ENCODE measurements at regions not wholly inside any gene's neighbourhood (a gene's known extent, or its start where the extent isn't known, plus 50 kb on each side); places are given as distances from the start of the nearest gene placed in this dataset.
"Not testable (repeated sequence)": the region's sequence is repeated elsewhere in the genome, so short reads cannot be mapped to it uniquely, and the experiment has no call there.

DNA sequence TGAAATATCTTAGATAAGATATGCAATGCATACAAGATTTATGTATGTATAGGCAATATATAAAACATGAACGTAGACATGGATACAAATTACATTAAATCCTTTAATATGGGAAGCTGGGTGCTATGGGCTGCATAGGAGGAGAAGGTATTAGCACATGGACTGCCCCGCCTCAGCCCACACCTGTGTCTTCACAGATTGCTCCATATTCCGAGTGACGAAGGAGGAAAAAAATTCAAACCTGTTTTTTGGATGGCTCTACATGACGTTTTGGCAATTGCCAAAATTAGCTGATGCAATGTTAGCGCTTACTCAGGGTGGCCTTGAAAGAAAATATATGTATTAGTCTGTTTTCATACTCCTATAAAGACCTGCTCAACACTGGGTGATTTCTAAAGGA lies 223.4 kb upstream of the SLCO3A1 start:
- H3K36me3 ChIP-seq (ENCODE audit: insufficient read depth, low read length): no peaks in the 10 kb centered on the region

GRCh38 chr15:91632176-91632575 lies 221.3 kb upstream of the SLCO3A1 start:
- no peaks in the 10 kb centered on the region for H3K9me3 ChIP-seq (ENCODE audit: low read length)

More for the DNA sequence above, 223.4 kb upstream of the SLCO3A1 start:
- no peak overlapping the region for H3K9ac ChIP-seq (ENCODE audit: low read length)
- no peaks in the 10 kb centered on the region for H3K9me3 ChIP-seq (ENCODE audit: low read length)
- H3K27me3 ChIP-seq (ENCODE audit: control insufficient read depth in 1 of 2, insufficient read depth in 2 of 2, low read length in 2 of 2): no peaks in the 10 kb centered on the region
- no peak overlapping the region for H3K4me3 ChIP-seq (ENCODE audit: low read depth in 1 of 2, low read length in 2 of 2)
- no peak overlapping the region for H3K27ac ChIP-seq (ENCODE audit: low read depth, low read length)
- peaks cover 25% of the 10 kb centered on the region for H3K4me1 ChIP-seq (ENCODE audit: insufficient read depth, low read length)

GRCh38 chr15:91632981-91633380 lies 220.5 kb upstream of the SLCO3A1 start:
- H3K36me3 ChIP-seq (ENCODE audit: insufficient read depth, low read length): no peaks in the 10 kb centered on the region
- no peaks in the 10 kb centered on the region for H3K27me3 ChIP-seq (ENCODE audit: control insufficient read depth in 1 of 2, insufficient read depth in 2 of 2, low read length in 2 of 2)
- peaks cover 8% of the 10 kb centered on the region for H3K4me1 ChIP-seq (ENCODE audit: insufficient read depth, low read length)
- H3K4me3 ChIP-seq (ENCODE audit: low read depth in 1 of 2, low read length in 2 of 2): no peak overlapping the region
- no peak overlapping the region for H3K27ac ChIP-seq (ENCODE audit: low read depth, low read length)
- H3K9me3 ChIP-seq (ENCODE audit: low read length): no peaks in the 10 kb centered on the region
- H3K9ac ChIP-seq (ENCODE audit: low read length): no peak overlapping the region

More at GRCh38 chr15:91632176-91632575, 221.3 kb upstream of the SLCO3A1 start:
- Histone ChIP-seq H3K9ac (ENCODE audit: low read length) (no peak overlapping the region), H3K27me3 (ENCODE audit: control insufficient read depth in 1 of 2, insufficient read depth in 2 of 2, low read length in 2 of 2) (no peaks in the 10 kb centered on the region), H3K27ac (ENCODE audit: low read depth, low read length) (no peak overlapping the region), H3K4me1 (ENCODE audit: insufficient read depth, low read length) (peaks cover 16% of the 10 kb centered on the region), H3K36me3 (ENCODE audit: insufficient read depth, low read length) (no peaks in the 10 kb centered on the region), H3K4me3 (ENCODE audit: low read depth in 1 of 2, low read length in 2 of 2) (no peak overlapping the region)

GRCh38 chr15:91634179-91634578 lies 219.3 kb upstream of the SLCO3A1 start:
- no peak overlapping the region for H3K27ac ChIP-seq (ENCODE audit: low read depth, low read length)
- no peaks in the 10 kb centered on the region for H3K4me1 ChIP-seq (ENCODE audit: insufficient read depth, low read length)
- H3K9me3 ChIP-seq (ENCODE audit: low read length): no peaks in the 10 kb centered on the region
- no peak overlapping the region for H3K9ac ChIP-seq (ENCODE audit: low read length)
- no peaks in the 10 kb centered on the region for H3K36me3 ChIP-seq (ENCODE audit: insufficient read depth, low read length)
- no peaks in the 10 kb centered on the region for H3K27me3 ChIP-seq (ENCODE audit: control insufficient read depth in 1 of 2, insufficient read depth in 2 of 2, low read length in 2 of 2)
- H3K4me3 ChIP-seq (ENCODE audit: low read depth in 1 of 2, low read length in 2 of 2): no peak overlapping the region

DNA sequence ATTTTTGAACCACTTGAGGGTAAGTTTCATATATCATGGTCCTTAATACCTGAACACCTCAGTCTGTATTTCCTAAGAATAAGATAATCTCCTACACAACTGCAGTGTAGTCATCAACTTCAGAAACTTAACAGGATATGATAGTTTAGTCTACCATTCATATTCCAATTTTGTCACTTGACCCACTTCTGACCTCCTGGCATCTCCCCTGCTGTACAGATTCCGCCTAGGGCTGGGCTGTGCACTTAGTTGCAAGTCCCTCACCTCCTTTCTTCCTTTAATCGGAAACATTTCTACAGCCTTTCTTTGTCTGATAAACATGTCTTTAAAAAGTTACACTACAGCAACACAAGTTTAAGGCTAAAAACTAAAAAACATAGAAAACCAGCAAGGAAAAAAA lies 218.4 kb upstream of the SLCO3A1 start:
- Histone ChIP-seq H3K4me3 (ENCODE audit: low read depth in 1 of 2, low read length in 2 of 2) (no peak overlapping the region), H3K27me3 (ENCODE audit: control insufficient read depth in 1 of 2, insufficient read depth in 2 of 2, low read length in 2 of 2) (no peaks in the 10 kb centered on the region), H3K9ac (ENCODE audit: low read length) (no peak overlapping the region), H3K36me3 (ENCODE audit: insufficient read depth, low read length) (no peaks in the 10 kb centered on the region), H3K4me1 (ENCODE audit: insufficient read depth, low read length) (no peaks in the 10 kb centered on the region), H3K9me3 (ENCODE audit: low read length) (no peaks in the 10 kb centered on the region), H3K27ac (ENCODE audit: low read depth, low read length) (no peak overlapping the region)

GRCh38 chr15:91635641-91636040 lies 217.9 kb upstream of the SLCO3A1 start:
- no peak overlapping the region for H3K27ac ChIP-seq (ENCODE audit: low read depth, low read length)
- no peaks in the 10 kb centered on the region for H3K9me3 ChIP-seq (ENCODE audit: low read length)
- no peaks in the 10 kb centered on the region for H3K27me3 ChIP-seq (ENCODE audit: control insufficient read depth in 1 of 2, insufficient read depth in 2 of 2, low read length in 2 of 2)
- H3K4me1 ChIP-seq (ENCODE audit: insufficient read depth, low read length): no peaks in the 10 kb centered on the region
- H3K36me3 ChIP-seq (ENCODE audit: insufficient read depth, low read length): no peaks in the 10 kb centered on the region
- no peak overlapping the region for H3K4me3 ChIP-seq (ENCODE audit: low read depth in 1 of 2, low read length in 2 of 2)
- no peak overlapping the region for H3K9ac ChIP-seq (ENCODE audit: low read length)

GRCh38 chr15:91649016-91649415 lies 204.5 kb upstream of the SLCO3A1 start:
- H3K4me3 ChIP-seq (ENCODE audit: low read depth in 1 of 2, low read length in 2 of 2): no peak overlapping the region
- no peaks in the 10 kb centered on the region for H3K36me3 ChIP-seq (ENCODE audit: insufficient read depth, low read length)
- H3K4me1 ChIP-seq (ENCODE audit: insufficient read depth, low read length): no peaks in the 10 kb centered on the region
- H3K27ac ChIP-seq (ENCODE audit: low read depth, low read length): no peak overlapping the region
- H3K9ac ChIP-seq (ENCODE audit: low read length): no peak overlapping the region
- no peaks in the 10 kb centered on the region for H3K27me3 ChIP-seq (ENCODE audit: control insufficient read depth in 1 of 2, insufficient read depth in 2 of 2, low read length in 2 of 2)
- no peaks in the 10 kb centered on the region for H3K9me3 ChIP-seq (ENCODE audit: low read length)

GRCh38 chr15:91649831-91650321 lies 203.6 kb upstream of the SLCO3A1 start:
- H3K36me3 ChIP-seq (ENCODE audit: insufficient read depth, low read length): no peaks in the 10 kb centered on the region
- H3K9ac ChIP-seq (ENCODE audit: low read length): no peak overlapping the region
- no peaks in the 10 kb centered on the region for H3K27me3 ChIP-seq (ENCODE audit: control insufficient read depth in 1 of 2, insufficient read depth in 2 of 2, low read length in 2 of 2)
- no peak overlapping the region for H3K27ac ChIP-seq (ENCODE audit: low read depth, low read length)
- no peaks in the 10 kb centered on the region for H3K4me1 ChIP-seq (ENCODE audit: insufficient read depth, low read length)
- no peak overlapping the region for H3K4me3 ChIP-seq (ENCODE audit: low read depth in 1 of 2, low read length in 2 of 2)
- H3K9me3 ChIP-seq (ENCODE audit: low read length): no peaks in the 10 kb centered on the region

DNA sequence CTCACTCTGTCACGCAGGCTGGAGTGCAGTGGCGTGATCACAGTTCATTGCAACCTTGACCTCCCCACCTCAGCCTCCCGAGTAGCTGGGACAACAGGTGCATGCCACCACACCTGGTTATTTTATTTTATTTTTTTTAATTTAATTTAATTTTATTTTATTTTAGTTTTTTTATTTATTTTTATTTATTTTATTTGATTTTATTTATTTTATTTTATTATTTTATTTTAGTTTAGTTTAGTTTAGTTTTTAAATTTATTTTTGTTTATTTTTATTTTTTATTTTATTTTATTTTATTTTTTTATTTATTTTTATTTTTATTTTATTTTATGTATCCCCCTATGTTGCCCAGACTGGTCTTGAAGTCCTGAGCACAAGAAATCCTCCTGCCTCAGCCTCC lies 202.3 kb upstream of the SLCO3A1 start:
- Histone ChIP-seq H3K9me3 (ENCODE audit: low read length) (no peaks in the 10 kb centered on the region), H3K4me3 (ENCODE audit: low read depth in 1 of 2, low read length in 2 of 2) (no peak overlapping the region), H3K27ac (ENCODE audit: low read depth, low read length) (no peak overlapping the region), H3K4me1 (ENCODE audit: insufficient read depth, low read length) (no peaks in the 10 kb centered on the region), H3K27me3 (ENCODE audit: control insufficient read depth in 1 of 2, insufficient read depth in 2 of 2, low read length in 2 of 2) (no peaks in the 10 kb centered on the region), H3K9ac (ENCODE audit: low read length) (no peak overlapping the region), H3K36me3 (ENCODE audit: insufficient read depth, low read length) (no peaks in the 10 kb centered on the region)

DNA sequence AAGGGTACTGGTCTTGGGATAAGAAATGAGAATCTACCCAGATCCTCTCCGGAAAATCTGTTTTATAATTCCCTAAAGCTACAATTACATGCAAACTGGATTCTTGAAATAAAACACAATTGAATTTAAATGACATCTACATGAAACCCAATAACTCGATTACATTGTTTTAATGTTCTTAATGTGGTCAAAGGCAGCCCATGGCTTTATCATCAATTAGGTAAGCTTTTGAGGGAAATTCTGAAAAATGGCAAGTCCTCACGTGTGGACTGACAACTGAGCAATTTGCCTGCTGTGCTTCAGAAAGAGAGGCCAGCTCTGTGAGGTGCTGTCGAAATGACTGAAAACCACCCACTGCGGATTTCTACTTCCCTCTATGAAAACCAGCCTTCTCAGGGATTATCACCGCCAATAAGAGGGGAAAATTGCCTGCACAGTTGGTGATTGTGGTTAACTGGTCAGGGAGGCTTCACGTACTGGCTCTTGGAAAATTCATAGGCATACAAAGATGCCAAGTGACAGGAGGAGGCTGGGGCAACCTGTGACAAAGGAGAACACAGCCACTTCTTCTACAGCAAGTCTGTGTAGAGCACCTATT lies 200.8 kb upstream of the SLCO3A1 start:
- Histone ChIP-seq H3K4me3 (ENCODE audit: low read depth in 1 of 2, low read length in 2 of 2) (no peak overlapping the region), H3K9me3 (ENCODE audit: low read length) (no peaks in the 10 kb centered on the region), H3K4me1 (ENCODE audit: insufficient read depth, low read length) (no peaks in the 10 kb centered on the region), H3K9ac (ENCODE audit: low read length) (no peak overlapping the region), H3K27me3 (ENCODE audit: control insufficient read depth in 1 of 2, insufficient read depth in 2 of 2, low read length in 2 of 2) (no peaks in the 10 kb centered on the region), H3K27ac (ENCODE audit: low read depth, low read length) (no peak overlapping the region), H3K36me3 (ENCODE audit: insufficient read depth, low read length) (no peaks in the 10 kb centered on the region)

- not testable (repeated sequence) for H3K9me3 ChIP-seq (ENCODE audit: low read length); H3K4me3 ChIP-seq (ENCODE audit: low read depth in 1 of 2, low read length in 2 of 2); H3K4me1 ChIP-seq (ENCODE audit: insufficient read depth, low read length); H3K9ac ChIP-seq (ENCODE audit: low read length); H3K36me3 ChIP-seq (ENCODE audit: insufficient read depth, low read length); H3K27ac ChIP-seq (ENCODE audit: low read depth, low read length); H3K27me3 ChIP-seq (ENCODE audit: control insufficient read depth in 1 of 2, insufficient read depth in 2 of 2, low read length in 2 of 2)
These were observed 197.8 kb upstream of the SLCO3A1 start for GRCh38 chr15:91655563-91656290.

GRCh38 chr15:91660174-91660649 lies 193.3 kb upstream of the SLCO3A1 start:
- Histone ChIP-seq H3K4me1 (ENCODE audit: insufficient read depth, low read length) (no peaks in the 10 kb centered on the region), H3K9me3 (ENCODE audit: low read length) (no peaks in the 10 kb centered on the region), H3K4me3 (ENCODE audit: low read depth in 1 of 2, low read length in 2 of 2) (no peak overlapping the region), H3K9ac (ENCODE audit: low read length) (no peak overlapping the region), H3K36me3 (ENCODE audit: insufficient read depth, low read length) (no peaks in the 10 kb centered on the region), H3K27ac (ENCODE audit: low read depth, low read length) (no peak overlapping the region), H3K27me3 (ENCODE audit: control insufficient read depth in 1 of 2, insufficient read depth in 2 of 2, low read length in 2 of 2) (no peaks in the 10 kb centered on the region)

Data from muscle layer of colon (tissue), 2 donors.